ENCODE measurements at regions not wholly inside any gene's neighbourhood (a gene's known extent, or its start where the extent isn't known, plus 50 kb on each side); places are given as distances from the start of the nearest gene placed in this dataset.
"Not testable (repeated sequence)": the region's sequence is repeated elsewhere in the genome, so short reads cannot be mapped to it uniquely, and the experiment has no call there.

GRCh38 chr15:98106615-98107194, 146.2 kb downstream of the ARRDC4 start:
- H3K36me3 ChIP-seq (replicated peaks); H3K4me1 ChIP-seq; DNase-seq (ENCODE audit: low spot score in 2 of 2); H3K9me3 ChIP-seq; in situ Hi-C loops (cut with MboI; ENCODE audit: low sequenced_read_pairs); H3K27me3 ChIP-seq (ENCODE audit: low read depth); H3K4me3 ChIP-seq: not testable (repeated sequence)

- in situ Hi-C loops (cut with MboI; ENCODE audit: low sequenced_read_pairs), result no loop called here
- Histone ChIP-seq H3K36me3 (replicated peaks) (no peaks in the 10 kb centered on the region), H3K27me3 (ENCODE audit: low read depth) (no peaks in the 10 kb centered on the region), H3K9me3 (no peaks in the 10 kb centered on the region), H3K4me3 (no peak overlapping the region), H3K4me1 (no peaks in the 10 kb centered on the region)
- no peak for DNase-seq (ENCODE audit: low spot score in 2 of 2)
These were observed 151.3 kb downstream of the ARRDC4 start for GRCh38 chr15:98111806-98112205.

- no peak overlapping the region for H3K4me3 ChIP-seq
- H3K27me3 ChIP-seq (ENCODE audit: low read depth), result no peaks in the 10 kb centered on the region
- in situ Hi-C loops (cut with MboI; ENCODE audit: low sequenced_read_pairs), result no loop called here
- H3K4me1 ChIP-seq, result no peaks in the 10 kb centered on the region
- no peaks in the 10 kb centered on the region for H3K9me3 ChIP-seq
- no peaks in the 10 kb centered on the region for H3K36me3 ChIP-seq (replicated peaks)
- DNase-seq (ENCODE audit: low spot score in 2 of 2), result no peak
These were observed 152.8 kb downstream of the ARRDC4 start for GRCh38 chr15:98113327-98113726.

- no peak for DNase-seq (ENCODE audit: low spot score in 2 of 2)
These were observed 160.1 kb downstream of the ARRDC4 start for GRCh38 chr15:98120561-98120960.

GRCh38 chr15:98121536-98121935, 161.0 kb downstream of the ARRDC4 start:
- H3K27me3 ChIP-seq (ENCODE audit: low read depth), result no peaks in the 10 kb centered on the region
- H3K4me1 ChIP-seq, result no peaks in the 10 kb centered on the region
- H3K36me3 ChIP-seq (replicated peaks), result no peaks in the 10 kb centered on the region
- no peak overlapping the region for H3K4me3 ChIP-seq
- H3K9me3 ChIP-seq, result no peaks in the 10 kb centered on the region
- DNase-seq (ENCODE audit: low spot score in 2 of 2), result no peak
- in situ Hi-C loops (cut with MboI; ENCODE audit: low sequenced_read_pairs), result no loop called here

More at GRCh38 chr15:98120561-98120960, 160.1 kb downstream of the ARRDC4 start:
- Histone ChIP-seq H3K9me3 (no peaks in the 10 kb centered on the region), H3K4me1 (no peaks in the 10 kb centered on the region), H3K4me3 (no peak overlapping the region), H3K36me3 (replicated peaks) (no peaks in the 10 kb centered on the region), H3K27me3 (ENCODE audit: low read depth) (no peaks in the 10 kb centered on the region)
- in situ Hi-C loops (cut with MboI; ENCODE audit: low sequenced_read_pairs), result no loop called here

GRCh38 chr15:98121957-98122356, 161.5 kb downstream of the ARRDC4 start:
- in situ Hi-C loops (cut with MboI; ENCODE audit: low sequenced_read_pairs), result no loop called here
- DNase-seq (ENCODE audit: low spot score in 2 of 2), result no peak

GRCh38 chr15:98123297-98123696, 162.8 kb downstream of the ARRDC4 start:
- Histone ChIP-seq H3K9me3 (no peaks in the 10 kb centered on the region), H3K27me3 (ENCODE audit: low read depth) (no peaks in the 10 kb centered on the region), H3K4me1 (no peaks in the 10 kb centered on the region), H3K36me3 (replicated peaks) (no peaks in the 10 kb centered on the region), H3K4me3 (no peak overlapping the region)
- in situ Hi-C loops (cut with MboI; ENCODE audit: low sequenced_read_pairs), result no loop called here
- DNase-seq (ENCODE audit: low spot score in 2 of 2), result no peak

More at GRCh38 chr15:98121957-98122356, 161.5 kb downstream of the ARRDC4 start:
- Histone ChIP-seq H3K4me1 (no peaks in the 10 kb centered on the region), H3K9me3 (no peaks in the 10 kb centered on the region), H3K36me3 (replicated peaks) (no peaks in the 10 kb centered on the region), H3K27me3 (ENCODE audit: low read depth) (no peaks in the 10 kb centered on the region), H3K4me3 (no peak overlapping the region)

GRCh38 chr15:98123834-98124233, 163.3 kb downstream of the ARRDC4 start:
- H3K4me1 ChIP-seq, result no peaks in the 10 kb centered on the region
- H3K27me3 ChIP-seq (ENCODE audit: low read depth), result no peaks in the 10 kb centered on the region
- no peaks in the 10 kb centered on the region for H3K9me3 ChIP-seq
- H3K36me3 ChIP-seq (replicated peaks), result no peaks in the 10 kb centered on the region
- DNase-seq (ENCODE audit: low spot score in 2 of 2), result no peak
- no peak overlapping the region for H3K4me3 ChIP-seq
- in situ Hi-C loops (cut with MboI; ENCODE audit: low sequenced_read_pairs), result no loop called here

GRCh38 chr15:98124581-98124980, 164.1 kb downstream of the ARRDC4 start:
- in situ Hi-C loops (cut with MboI; ENCODE audit: low sequenced_read_pairs), result no loop called here
- Histone ChIP-seq H3K36me3 (replicated peaks) (no peaks in the 10 kb centered on the region), H3K27me3 (ENCODE audit: low read depth) (no peaks in the 10 kb centered on the region), H3K9me3 (no peaks in the 10 kb centered on the region), H3K4me1 (no peaks in the 10 kb centered on the region), H3K4me3 (no peak overlapping the region)
- no peak for DNase-seq (ENCODE audit: low spot score in 2 of 2)

GRCh38 chr15:98126326-98127085, 166.0 kb downstream of the ARRDC4 start:
- in situ Hi-C loops (cut with MboI; ENCODE audit: low sequenced_read_pairs), result no loop called here

GRCh38 chr15:98127586-98127985, 167.1 kb downstream of the ARRDC4 start:
- in situ Hi-C loops (cut with MboI; ENCODE audit: low sequenced_read_pairs), result no loop called here
- Histone ChIP-seq H3K4me3 (no peak overlapping the region), H3K36me3 (replicated peaks) (no peaks in the 10 kb centered on the region), H3K4me1 (no peaks in the 10 kb centered on the region), H3K27me3 (ENCODE audit: low read depth) (no peaks in the 10 kb centered on the region), H3K9me3 (no peaks in the 10 kb centered on the region)
- DNase-seq (ENCODE audit: low spot score in 2 of 2), result no peak

More at GRCh38 chr15:98126326-98127085, 166.0 kb downstream of the ARRDC4 start:
- H3K4me3 ChIP-seq, result no peak overlapping the region
- no peaks in the 10 kb centered on the region for H3K27me3 ChIP-seq (ENCODE audit: low read depth)
- no peaks in the 10 kb centered on the region for H3K9me3 ChIP-seq
- no peaks in the 10 kb centered on the region for H3K4me1 ChIP-seq
- DNase-seq (ENCODE audit: low spot score in 2 of 2), result no peak
- no peaks in the 10 kb centered on the region for H3K36me3 ChIP-seq (replicated peaks)

GRCh38 chr15:98131924-98132323, 171.4 kb downstream of the ARRDC4 start:
- Histone ChIP-seq H3K4me1 (no peaks in the 10 kb centered on the region), H3K4me3 (no peak overlapping the region), H3K9me3 (no peaks in the 10 kb centered on the region), H3K36me3 (replicated peaks) (no peaks in the 10 kb centered on the region), H3K27me3 (ENCODE audit: low read depth) (no peaks in the 10 kb centered on the region)
- in situ Hi-C loops (cut with MboI; ENCODE audit: low sequenced_read_pairs), result no loop called here
- no peak for DNase-seq (ENCODE audit: low spot score in 2 of 2)

GRCh38 chr15:98134905-98135304, 174.4 kb downstream of the ARRDC4 start:
- Histone ChIP-seq H3K27me3 (ENCODE audit: low read depth) (no peaks in the 10 kb centered on the region), H3K4me1 (no peaks in the 10 kb centered on the region), H3K9me3 (no peaks in the 10 kb centered on the region), H3K36me3 (replicated peaks) (no peaks in the 10 kb centered on the region), H3K4me3 (no peak overlapping the region)
- in situ Hi-C loops (cut with MboI; ENCODE audit: low sequenced_read_pairs), result no loop called here
- DNase-seq (ENCODE audit: low spot score in 2 of 2), result no peak

GRCh38 chr15:98138910-98139309, 178.4 kb downstream of the ARRDC4 start:
- no peak overlapping the region for H3K4me3 ChIP-seq
- no peaks in the 10 kb centered on the region for H3K36me3 ChIP-seq (replicated peaks)
- no peaks in the 10 kb centered on the region for H3K4me1 ChIP-seq
- in situ Hi-C loops (cut with MboI; ENCODE audit: low sequenced_read_pairs), result no loop called here
- H3K27me3 ChIP-seq (ENCODE audit: low read depth), result no peaks in the 10 kb centered on the region
- no peak for DNase-seq (ENCODE audit: low spot score in 2 of 2)
- no peaks in the 10 kb centered on the region for H3K9me3 ChIP-seq

Measured in HAP-1 (cell line).